ENCODE measurements at regions not wholly inside any gene's neighbourhood (a gene's known extent, or its start where the extent isn't known, plus 50 kb on each side); places are given as distances from the start of the nearest gene placed in this dataset.

DNA sequence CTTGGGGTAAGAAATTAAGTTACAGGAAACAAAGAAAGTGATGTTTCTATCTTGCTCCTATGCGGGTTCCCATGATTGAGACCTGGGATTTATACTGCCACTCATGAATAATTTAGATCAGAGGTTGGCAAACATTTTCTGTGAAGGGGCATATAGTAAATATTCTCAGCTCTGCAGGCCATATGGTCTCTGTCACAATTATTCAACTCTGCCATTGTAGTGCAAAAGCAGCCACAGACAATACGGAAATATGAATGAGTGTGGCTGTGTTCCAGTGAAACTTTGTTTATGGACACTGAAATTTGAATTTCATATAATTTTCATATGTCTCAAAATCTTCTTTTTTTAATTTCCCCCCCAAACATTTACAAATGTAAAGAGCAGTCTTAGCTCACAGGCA, 127.2 kb downstream of the FOXD2 start:
- Histone ChIP-seq H3K4me2 (ENCODE audit: low read length) (no peak overlapping the region), H3K9me3 (ENCODE audit: low read length) (no peaks in the 10 kb centered on the region), H3K27ac (ENCODE audit: low read depth, low read length, poor library complexity, severe bottlenecking) (no peak overlapping the region), H3K9me2 (ENCODE audit: low read depth, low read length) (no peaks in the 10 kb centered on the region), H4K20me1 (ENCODE audit: insufficient read depth, low read length) (no peaks in the 10 kb centered on the region), H3F3A (ENCODE audit: insufficient read depth, low read length) (no peaks in the 10 kb centered on the region), H3K27me3 (ENCODE audit: insufficient read depth, low read length) (no peaks in the 10 kb centered on the region), H3K79me2 (ENCODE audit: insufficient read depth, low read length) (no peaks in the 10 kb centered on the region), H3K9ac (ENCODE audit: low read length) (no peak overlapping the region), H3K4me3 (ENCODE audit: low read depth, low read length, poor library complexity, severe bottlenecking) (no peak overlapping the region), H3K36me3 (ENCODE audit: insufficient read depth, low read length) (no peaks in the 10 kb centered on the region), H2AFZ (ENCODE audit: low read length) (no peak overlapping the region), H3K4me1 (ENCODE audit: insufficient read depth, low read length, severe bottlenecking) (no peaks in the 10 kb centered on the region)
- no peak for TF ChIP-seq EZH2 (IDR thresholded peaks at IDR 0.05; ENCODE audit: borderline replicate concordance, low read length)
- TF ChIP-seq, protein P1, sequence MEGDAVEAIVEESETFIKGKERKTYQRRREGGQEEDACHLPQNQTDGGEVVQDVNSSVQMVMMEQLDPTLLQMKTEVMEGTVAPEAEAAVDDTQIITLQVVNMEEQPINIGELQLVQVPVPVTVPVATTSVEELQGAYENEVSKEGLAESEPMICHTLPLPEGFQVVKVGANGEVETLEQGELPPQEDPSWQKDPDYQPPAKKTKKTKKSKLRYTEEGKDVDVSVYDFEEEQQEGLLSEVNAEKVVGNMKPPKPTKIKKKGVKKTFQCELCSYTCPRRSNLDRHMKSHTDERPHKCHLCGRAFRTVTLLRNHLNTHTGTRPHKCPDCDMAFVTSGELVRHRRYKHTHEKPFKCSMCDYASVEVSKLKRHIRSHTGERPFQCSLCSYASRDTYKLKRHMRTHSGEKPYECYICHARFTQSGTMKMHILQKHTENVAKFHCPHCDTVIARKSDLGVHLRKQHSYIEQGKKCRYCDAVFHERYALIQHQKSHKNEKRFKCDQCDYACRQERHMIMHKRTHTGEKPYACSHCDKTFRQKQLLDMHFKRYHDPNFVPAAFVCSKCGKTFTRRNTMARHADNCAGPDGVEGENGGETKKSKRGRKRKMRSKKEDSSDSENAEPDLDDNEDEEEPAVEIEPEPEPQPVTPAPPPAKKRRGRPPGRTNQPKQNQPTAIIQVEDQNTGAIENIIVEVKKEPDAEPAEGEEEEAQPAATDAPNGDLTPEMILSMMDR (IDR thresholded peaks at IDR 0.05; ENCODE audit: low read length): no peak

DNA sequence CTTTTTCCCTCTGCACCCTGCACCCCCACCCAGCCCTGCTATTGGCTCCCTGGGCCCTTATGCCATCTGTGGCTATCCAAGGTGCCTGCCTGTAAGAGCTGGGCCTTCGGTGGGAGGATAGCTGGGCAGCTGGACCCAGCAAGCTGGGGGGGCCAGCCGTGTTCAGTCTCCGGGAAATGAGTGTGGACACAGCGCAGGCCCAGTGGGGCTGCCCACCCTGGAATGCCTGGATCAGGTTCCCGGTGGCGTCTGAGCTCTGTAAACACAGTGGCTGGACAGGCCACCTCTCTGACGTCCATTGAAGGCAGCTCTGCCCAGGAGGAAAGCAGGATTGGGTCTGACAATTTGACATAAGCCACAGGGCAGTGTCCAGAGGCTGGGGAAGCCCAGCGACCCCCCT, 127.8 kb downstream of the FOXD2 start:
- Histone ChIP-seq H3K9me2 (ENCODE audit: low read depth, low read length) (no peaks in the 10 kb centered on the region), H3K36me3 (ENCODE audit: insufficient read depth, low read length) (no peaks in the 10 kb centered on the region), H4K20me1 (ENCODE audit: insufficient read depth, low read length) (no peaks in the 10 kb centered on the region), H3K4me2 (ENCODE audit: low read length) (no peak overlapping the region), H3K79me2 (ENCODE audit: insufficient read depth, low read length) (no peaks in the 10 kb centered on the region), H3K9me3 (ENCODE audit: low read length) (no peaks in the 10 kb centered on the region), H3K4me3 (ENCODE audit: low read depth, low read length, poor library complexity, severe bottlenecking) (no peak overlapping the region), H2AFZ (ENCODE audit: low read length) (no peak overlapping the region), H3F3A (ENCODE audit: insufficient read depth, low read length) (no peaks in the 10 kb centered on the region), H3K9ac (ENCODE audit: low read length) (no peak overlapping the region), H3K27me3 (ENCODE audit: insufficient read depth, low read length) (no peaks in the 10 kb centered on the region), H3K4me1 (ENCODE audit: insufficient read depth, low read length, severe bottlenecking) (no peaks in the 10 kb centered on the region), H3K27ac (ENCODE audit: low read depth, low read length, poor library complexity, severe bottlenecking) (no peak overlapping the region)
- TF ChIP-seq, protein P1 (IDR thresholded peaks at IDR 0.05; ENCODE audit: low read length): no peak
- no peak for TF ChIP-seq EZH2 (IDR thresholded peaks at IDR 0.05; ENCODE audit: borderline replicate concordance, low read length)

DNA sequence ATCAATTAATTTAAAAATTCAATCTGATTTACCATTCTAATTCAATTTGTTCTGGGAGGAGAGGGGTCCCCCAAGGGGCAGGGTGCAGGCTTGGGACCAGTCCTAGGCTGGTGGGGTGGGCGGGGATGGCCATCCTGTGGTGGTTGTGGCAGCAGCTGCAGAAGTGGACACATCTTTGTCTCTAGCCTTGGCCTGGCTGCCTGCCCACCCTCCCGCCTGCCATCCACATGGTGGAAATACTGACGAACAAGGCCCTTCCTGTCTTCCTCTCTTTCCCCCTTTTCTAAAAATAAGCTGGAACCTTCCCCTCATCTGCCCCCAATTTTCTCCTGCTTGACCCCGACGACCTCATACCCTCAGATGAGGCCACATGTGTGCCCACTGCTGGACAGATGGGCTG, 130.9 kb downstream of the FOXD2 start:
- Histone ChIP-seq H3F3A (ENCODE audit: insufficient read depth, low read length) (no peaks in the 10 kb centered on the region), H3K79me2 (ENCODE audit: insufficient read depth, low read length) (no peaks in the 10 kb centered on the region), H3K4me1 (ENCODE audit: insufficient read depth, low read length, severe bottlenecking) (no peaks in the 10 kb centered on the region), H3K9ac (ENCODE audit: low read length) (no peak overlapping the region), H3K4me3 (ENCODE audit: low read depth, low read length, poor library complexity, severe bottlenecking) (no peak overlapping the region), H3K9me2 (ENCODE audit: low read depth, low read length) (no peaks in the 10 kb centered on the region), H3K27ac (ENCODE audit: low read depth, low read length, poor library complexity, severe bottlenecking) (no peak overlapping the region), H3K36me3 (ENCODE audit: insufficient read depth, low read length) (no peaks in the 10 kb centered on the region), H2AFZ (ENCODE audit: low read length) (no peak overlapping the region), H3K27me3 (ENCODE audit: insufficient read depth, low read length) (no peaks in the 10 kb centered on the region), H4K20me1 (ENCODE audit: insufficient read depth, low read length) (no peaks in the 10 kb centered on the region), H3K9me3 (ENCODE audit: low read length) (no peaks in the 10 kb centered on the region), H3K4me2 (ENCODE audit: low read length) (no peak overlapping the region)
- no peak for TF ChIP-seq EZH2 (IDR thresholded peaks at IDR 0.05; ENCODE audit: borderline replicate concordance, low read length)
- TF ChIP-seq, protein P1 (IDR thresholded peaks at IDR 0.05; ENCODE audit: low read length): no peak

Data from OCI-LY1 (cell line).